Omental fat pad (tissue), 3 donors: ENCODE measurements at regions not wholly inside any gene's neighbourhood (a gene's known extent, or its start where the extent isn't known, plus 50 kb on each side); places are given as distances from the start of the nearest gene placed in this dataset.

ENCODE experiments used
- ATAC-seq: fragments of 150-250 bp; one replicate; pipeline ENCODE4 v1.9.1; 2016; ENCODE audit warnings: mild to moderate bottlenecking, moderate library complexity; ENCODE audit not compliant: low FRiP score
- DNase-seq: peaks from one replicate; pipeline ENCODE4 v3.0.0-alpha.2; 2019; ENCODE audit warnings: low spot score
- TF ChIP-seq, protein P1 (sequence below), 3 donors: fragments of 450-650 bp; IDR thresholded peaks; one replicate each; pipeline ENCODE4 v1.5.1; 2016 to 2017; ENCODE audit warnings: antibody characterized with exemption in 3 of 3, mild to moderate bottlenecking in 3 of 3, moderate library complexity in 2 of 3

DNA sequence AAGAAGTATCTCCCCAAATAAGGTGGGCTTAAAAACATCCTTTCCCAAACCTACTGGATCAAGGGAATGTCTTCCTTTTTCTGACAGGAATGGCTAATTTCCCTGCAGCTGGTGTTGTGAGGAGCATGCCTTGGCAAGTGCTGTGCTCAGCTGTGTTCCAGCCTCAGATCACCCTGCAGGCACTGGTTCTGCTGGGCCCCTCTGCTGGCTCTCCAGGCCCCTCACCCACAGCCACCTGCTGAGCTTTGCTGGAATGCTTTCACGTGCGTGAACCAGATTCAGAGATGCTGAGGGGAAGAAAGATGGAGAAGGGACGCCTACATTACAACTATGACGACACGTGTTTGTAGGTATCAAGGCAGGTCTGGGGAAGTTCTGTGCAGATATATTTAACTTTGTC lies 71.3 kb upstream of the FOXC1 start:
- DNase-seq (no peak), ATAC-seq (no peak)
- TF ChIP-seq, protein P1, sequence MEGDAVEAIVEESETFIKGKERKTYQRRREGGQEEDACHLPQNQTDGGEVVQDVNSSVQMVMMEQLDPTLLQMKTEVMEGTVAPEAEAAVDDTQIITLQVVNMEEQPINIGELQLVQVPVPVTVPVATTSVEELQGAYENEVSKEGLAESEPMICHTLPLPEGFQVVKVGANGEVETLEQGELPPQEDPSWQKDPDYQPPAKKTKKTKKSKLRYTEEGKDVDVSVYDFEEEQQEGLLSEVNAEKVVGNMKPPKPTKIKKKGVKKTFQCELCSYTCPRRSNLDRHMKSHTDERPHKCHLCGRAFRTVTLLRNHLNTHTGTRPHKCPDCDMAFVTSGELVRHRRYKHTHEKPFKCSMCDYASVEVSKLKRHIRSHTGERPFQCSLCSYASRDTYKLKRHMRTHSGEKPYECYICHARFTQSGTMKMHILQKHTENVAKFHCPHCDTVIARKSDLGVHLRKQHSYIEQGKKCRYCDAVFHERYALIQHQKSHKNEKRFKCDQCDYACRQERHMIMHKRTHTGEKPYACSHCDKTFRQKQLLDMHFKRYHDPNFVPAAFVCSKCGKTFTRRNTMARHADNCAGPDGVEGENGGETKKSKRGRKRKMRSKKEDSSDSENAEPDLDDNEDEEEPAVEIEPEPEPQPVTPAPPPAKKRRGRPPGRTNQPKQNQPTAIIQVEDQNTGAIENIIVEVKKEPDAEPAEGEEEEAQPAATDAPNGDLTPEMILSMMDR (IDR thresholded peaks at IDR 0.05) = no peak

DNA sequence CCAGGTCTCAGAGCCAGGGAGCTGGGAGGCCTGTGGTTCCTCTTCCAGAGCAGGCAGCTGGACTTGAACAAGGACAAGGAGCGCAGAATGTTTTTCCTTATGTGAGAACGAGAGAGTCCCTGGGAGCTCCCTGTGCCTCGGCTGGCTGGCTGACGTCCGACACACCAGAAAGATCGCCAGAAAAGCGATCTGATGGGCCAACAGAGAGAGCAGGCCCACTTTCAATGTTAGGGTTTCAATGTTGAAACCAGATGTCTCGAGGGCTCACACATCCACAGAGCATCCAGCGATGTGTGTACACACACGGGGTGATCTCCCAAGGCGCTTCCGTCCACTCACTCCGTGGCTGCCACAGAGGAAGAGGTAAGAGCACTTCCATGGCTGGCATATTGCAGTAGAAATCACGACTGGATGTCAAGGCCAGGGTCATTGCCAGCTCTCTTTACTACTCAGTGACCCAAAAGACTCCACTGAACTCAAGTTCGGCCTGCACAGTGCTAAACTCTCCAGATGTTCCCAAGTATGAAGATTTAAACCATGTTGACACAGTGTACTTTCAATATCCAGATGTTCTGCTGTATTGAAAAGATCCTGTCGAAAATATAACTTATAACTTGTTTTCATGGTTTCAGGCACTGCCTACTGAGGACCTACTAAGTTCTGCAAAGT lies 70.8 kb upstream of the FOXC1 start:
- DNase-seq (no peak), ATAC-seq (no peak)
- TF ChIP-seq, protein P1 (IDR thresholded peaks at IDR 0.05) = no peak

- TF ChIP-seq, protein P1 (IDR thresholded peaks at IDR 0.05) = no peak
- ATAC-seq = no peak
- no peak for DNase-seq
Observed at GRCh38 chr6:1540864-1541521, 68.7 kb upstream of the FOXC1 start.

DNA sequence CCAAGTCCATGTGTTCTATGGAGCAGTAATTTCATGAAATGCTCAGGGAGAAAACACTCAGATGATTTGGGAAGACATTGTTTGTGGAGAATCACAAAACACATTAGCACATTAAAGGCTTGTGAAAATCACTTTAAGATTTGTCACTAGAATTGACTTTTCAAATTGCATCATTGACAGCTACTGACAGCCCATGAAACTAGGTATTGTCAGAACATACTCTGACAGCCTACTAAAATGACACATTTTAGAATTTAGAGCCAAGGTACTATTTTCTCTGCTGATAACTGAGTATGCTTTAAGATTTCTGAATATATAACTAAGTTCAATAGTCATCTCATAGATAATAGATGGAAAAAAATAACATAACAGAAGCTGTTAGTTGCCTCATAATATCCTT lies 67.4 kb upstream of the FOXC1 start:
- DNase-seq = no peak
- TF ChIP-seq, protein P1 (IDR thresholded peaks at IDR 0.05) = no peak
- ATAC-seq = no peak

DNA sequence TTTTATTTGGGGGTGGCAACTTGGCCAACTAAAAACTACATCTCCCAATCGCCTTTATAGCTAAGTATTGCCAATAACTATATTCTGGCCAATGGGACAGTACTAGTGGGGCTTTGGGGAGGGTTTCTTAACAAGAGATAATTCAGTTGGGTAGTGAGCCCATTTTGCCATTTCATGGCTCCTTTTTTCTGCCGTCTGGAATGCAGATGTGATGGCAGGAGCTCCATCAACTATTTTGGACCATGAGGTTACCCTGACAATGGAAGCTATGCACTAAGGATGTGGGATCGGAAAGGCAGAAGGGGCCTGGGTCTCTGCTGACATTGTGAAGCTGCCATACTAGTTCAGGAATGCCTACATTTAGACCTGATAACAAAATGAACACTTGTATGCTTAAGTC lies 67.0 kb upstream of the FOXC1 start:
- DNase-seq = no peak
- no peak for ATAC-seq

DNA sequence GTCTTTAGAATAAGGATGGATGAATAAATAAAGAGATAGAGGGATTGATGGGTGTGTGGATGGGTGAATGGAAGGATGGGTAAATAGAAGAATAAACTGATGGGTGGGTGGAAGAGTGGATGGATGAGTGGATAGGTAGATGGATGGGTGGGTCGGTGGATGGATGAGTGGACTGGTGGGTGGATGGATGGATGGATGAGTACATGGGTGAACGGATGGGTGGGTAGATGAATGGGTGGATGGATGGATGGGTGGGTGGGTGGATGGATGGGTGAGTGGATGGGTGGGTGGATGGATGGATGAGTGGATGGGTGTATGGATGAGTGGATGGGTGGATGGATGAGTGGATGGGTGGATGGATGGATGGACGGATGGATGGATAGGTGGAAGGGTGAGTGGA lies 65.7 kb upstream of the FOXC1 start:
- TF ChIP-seq, protein P1 (IDR thresholded peaks at IDR 0.05) = no peak
- DNase-seq (no peak), ATAC-seq (no peak)

More for the DNA sequence above, 67.0 kb upstream of the FOXC1 start:
- TF ChIP-seq, protein P1 (IDR thresholded peaks at IDR 0.05) = no peak

GRCh38 chr6:1544603-1545002 lies 65.1 kb upstream of the FOXC1 start:
- DNase-seq (no peak), ATAC-seq (no peak)
- TF ChIP-seq, protein P1 (IDR thresholded peaks at IDR 0.05) = no peak
